Choroid plexus epithelial cell (primary cell): ENCODE measurements at regions not wholly inside any gene's neighbourhood (a gene's known extent, or its start where the extent isn't known, plus 50 kb on each side); places are given as distances from the start of the nearest gene placed in this dataset.

Experiments
- DNase-seq: peaks from one replicate; pipeline ENCODE4 v3.0.0-alpha.2; 2010; ENCODE audit warnings: low read depth
- H3K4me3 ChIP-seq: 2 replicates; pipeline ENCODE4 v1.5.1; 2011; ENCODE audit warnings: low read depth, mild to moderate bottlenecking, control low read depth, low read length, moderate library complexity
- CTCF ChIP-seq: conservative IDR thresholded peaks from 2 replicates; pipeline ENCODE4 v1.5.1; 2011; ENCODE audit warnings: low read depth, mild to moderate bottlenecking, control low read depth, inconsistent platforms, low read length, moderate library complexity

- TF ChIP-seq CTCF, result no peak
- H3K4me3 ChIP-seq, result no peak overlapping the region
- DNase-seq, result no peak
Measured at GRCh38 chr10:33126742-33127141, 168.7 kb upstream of the ITGB1 start.

GRCh38 chr10:33125522-33126517, 167.8 kb upstream of the ITGB1 start:
- H3K4me3 ChIP-seq, result no peak overlapping the region
- no peak for TF ChIP-seq CTCF
- DNase-seq, result peak; percentile 64

- no peak for TF ChIP-seq CTCF
- DNase-seq, result no peak
- H3K4me3 ChIP-seq, result no peak overlapping the region
Measured at GRCh38 chr10:33125111-33125510, 167.1 kb upstream of the ITGB1 start.

GRCh38 chr10:33123680-33124079, 165.7 kb upstream of the ITGB1 start:
- DNase-seq, result no peak

GRCh38 chr10:33122014-33122809, 164.2 kb upstream of the ITGB1 start:
- TF ChIP-seq CTCF, result no peak
- H3K4me3 ChIP-seq, result no peak overlapping the region
- peak; percentile 94 for DNase-seq

More at GRCh38 chr10:33123680-33124079, 165.7 kb upstream of the ITGB1 start:
- no peak for TF ChIP-seq CTCF
- no peak overlapping the region for H3K4me3 ChIP-seq

- no peak overlapping the region for H3K4me3 ChIP-seq
- DNase-seq, result no peak
- no peak for TF ChIP-seq CTCF
Measured at GRCh38 chr10:33120700-33121099, 162.7 kb upstream of the ITGB1 start.
